ENCODE measurements at regions not wholly inside any gene's neighbourhood (a gene's known extent, or its start where the extent isn't known, plus 50 kb on each side); places are given as distances from the start of the nearest gene placed in this dataset.

DNA sequence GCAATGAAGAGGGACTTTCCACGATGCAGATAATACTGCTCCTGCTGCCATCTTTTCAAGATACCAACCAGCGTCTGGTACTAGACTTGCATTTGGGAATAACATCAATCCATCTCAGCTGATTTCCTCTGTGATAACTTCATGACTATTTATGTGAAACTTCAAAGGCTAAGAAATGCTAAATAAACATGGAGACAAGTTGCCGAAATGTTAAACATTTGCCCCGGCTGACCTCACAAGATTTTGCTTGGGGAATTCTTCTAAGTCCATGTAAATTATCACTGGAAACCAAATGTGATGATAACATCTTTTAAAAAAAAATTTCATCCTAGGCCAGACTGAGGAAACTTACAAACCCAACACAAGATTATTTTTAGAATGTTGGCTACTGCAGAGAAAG, 185.8 kb upstream of the PRICKLE2 start:
- TF ChIP-seq, protein P1, sequence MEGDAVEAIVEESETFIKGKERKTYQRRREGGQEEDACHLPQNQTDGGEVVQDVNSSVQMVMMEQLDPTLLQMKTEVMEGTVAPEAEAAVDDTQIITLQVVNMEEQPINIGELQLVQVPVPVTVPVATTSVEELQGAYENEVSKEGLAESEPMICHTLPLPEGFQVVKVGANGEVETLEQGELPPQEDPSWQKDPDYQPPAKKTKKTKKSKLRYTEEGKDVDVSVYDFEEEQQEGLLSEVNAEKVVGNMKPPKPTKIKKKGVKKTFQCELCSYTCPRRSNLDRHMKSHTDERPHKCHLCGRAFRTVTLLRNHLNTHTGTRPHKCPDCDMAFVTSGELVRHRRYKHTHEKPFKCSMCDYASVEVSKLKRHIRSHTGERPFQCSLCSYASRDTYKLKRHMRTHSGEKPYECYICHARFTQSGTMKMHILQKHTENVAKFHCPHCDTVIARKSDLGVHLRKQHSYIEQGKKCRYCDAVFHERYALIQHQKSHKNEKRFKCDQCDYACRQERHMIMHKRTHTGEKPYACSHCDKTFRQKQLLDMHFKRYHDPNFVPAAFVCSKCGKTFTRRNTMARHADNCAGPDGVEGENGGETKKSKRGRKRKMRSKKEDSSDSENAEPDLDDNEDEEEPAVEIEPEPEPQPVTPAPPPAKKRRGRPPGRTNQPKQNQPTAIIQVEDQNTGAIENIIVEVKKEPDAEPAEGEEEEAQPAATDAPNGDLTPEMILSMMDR (IDR thresholded peaks at IDR 0.05; ENCODE audit: low read depth, low read length), result no peak
- TF ChIP-seq POLR2A (IDR thresholded peaks at IDR 0.05; ENCODE audit: extremely low read depth, insufficient read length), result no peak
- TF ChIP-seq, protein P2, sequence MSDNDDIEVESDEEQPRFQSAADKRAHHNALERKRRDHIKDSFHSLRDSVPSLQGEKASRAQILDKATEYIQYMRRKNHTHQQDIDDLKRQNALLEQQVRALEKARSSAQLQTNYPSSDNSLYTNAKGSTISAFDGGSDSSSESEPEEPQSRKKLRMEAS (IDR thresholded peaks at IDR 0.05; ENCODE audit: low read depth, low read length), result no peak
- no peak for TF ChIP-seq MYC (IDR thresholded peaks at IDR 0.05; ENCODE audit: low read depth, low read length)
